Lung (tissue), 11 donors: ENCODE measurements at regions not wholly inside any gene's neighbourhood (a gene's known extent, or its start where the extent isn't known, plus 50 kb on each side); places are given as distances from the start of the nearest gene placed in this dataset.

Source experiments
- ATAC-seq: fragments of 200-7000 bp; cut with Tn5 transposase; one replicate; pipeline ENCODE4 v1.9.1; 2020; ENCODE audit warnings: moderate number of reproducible peaks; ENCODE audit not compliant: insufficient read depth, low FRiP score
- DNase-seq, 3 donors: peaks; one replicate each; pipeline ENCODE4 v3.0.0-alpha.2; 2013 to 2017
- H3K27ac ChIP-seq, 2 donors: one replicate each; pipeline ENCODE4 v1.5.1; 2013; ENCODE audit warnings: mild to moderate bottlenecking in 2 of 2, moderate library complexity in 2 of 2, control low read depth in 1 of 2, inconsistent platforms in 1 of 2, low read depth in 1 of 2, low read length in 1 of 2
- H3K27me3 ChIP-seq, 3 donors: one replicate each; pipeline ENCODE4 v1.5.1; 2013; ENCODE audit warnings: low read length in 2 of 3; ENCODE audit not compliant: control insufficient read depth in 3 of 3, insufficient read depth in 3 of 3
- H3K36me3 ChIP-seq, 4 donors: one replicate each; pipeline ENCODE4 v1.5.1; 2013; ENCODE audit warnings: low read length in 4 of 4, mild to moderate bottlenecking in 1 of 4, moderate library complexity in 1 of 4; ENCODE audit not compliant: control insufficient read depth in 4 of 4, insufficient read depth in 4 of 4
- H3K4me1 ChIP-seq, 5 donors: one replicate each; pipeline ENCODE4 v1.5.1; 2013; ENCODE audit warnings: low read length in 5 of 5, mild to moderate bottlenecking in 2 of 5, moderate library complexity in 1 of 5; ENCODE audit not compliant: control insufficient read depth in 5 of 5, insufficient read depth in 5 of 5
- H3K4me3 ChIP-seq: one replicate; pipeline ENCODE4 v1.5.1; 2013; ENCODE audit warnings: mild to moderate bottlenecking, control low read depth, moderate library complexity
- H3K9ac ChIP-seq, 2 donors: one replicate each; pipeline ENCODE4 v1.5.1; 2013; ENCODE audit warnings: low read length in 2 of 2, control low read depth in 1 of 2; ENCODE audit not compliant: insufficient read depth in 1 of 2
- H3K9me3 ChIP-seq, 4 donors: one replicate each; pipeline ENCODE4 v1.5.1; 2013; ENCODE audit warnings: low read length in 3 of 4, mild to moderate bottlenecking in 1 of 4, moderate library complexity in 1 of 4; ENCODE audit not compliant: control insufficient read depth in 4 of 4, insufficient read depth in 3 of 4
- CTCF ChIP-seq: IDR thresholded peaks from 2 replicates; pipeline ENCODE4 v1.5.1; 2012; ENCODE audit warnings: mild to moderate bottlenecking; ENCODE audit errors: control extremely low read depth, extremely low read depth
- WGBS, 2 donors: extraction: QIAGEN DNeasy Blood & Tissue Kit; methylation state at CpG; one replicate each; pipeline ENCODE4 v1.1.7; 2013; 5-methylcytosine and 5-hydroxymethylcytosine counted together
- donor health status: control.
- donor health status: control.
- donor health status: Bipolar disorder and iron deficiency.
- donor health status: healthy.
- donor health status: DM: yes; HTN: yes; CAD: no.

GRCh38 chr17:79364315-79365094 lies 246.3 kb downstream of the RBFOX3 start:
- WGBS, 2 donors = 79 to 88% methylated on average over 14 of the region's 14 CpGs

GRCh38 chr17:79363552-79364275 lies 247.1 kb downstream of the RBFOX3 start:
- peaks cover 9 to 39% (median 10%) of the 10 kb centered on the region in 3 donors for H3K27me3 ChIP-seq
- no peaks in the 10 kb centered on the region for H3K36me3 ChIP-seq
- no peak overlapping the region for H3K27ac ChIP-seq
- no peaks in the 10 kb centered on the region for H3K4me1 ChIP-seq
- no peak overlapping the region for H3K9ac ChIP-seq
- H3K9me3 ChIP-seq = peaks cover 0 to 8% (median 0%) of the 10 kb centered on the region in 4 donors
- H3K4me3 ChIP-seq = no peak overlapping the region
- no peak for TF ChIP-seq CTCF
- no peak for DNase-seq
- 76 to 86% methylated on average over 16 of the region's 16 CpGs for WGBS, 2 donors
- ATAC-seq = no peak

More at GRCh38 chr17:79364315-79365094, 246.3 kb downstream of the RBFOX3 start:
- Histone ChIP-seq H3K9ac (no peak overlapping the region), H3K36me3 (no peaks in the 10 kb centered on the region), H3K4me3 (no peak overlapping the region), H3K27ac (no peak overlapping the region), H3K27me3 (peaks cover 9 to 39% (median 10%) of the 10 kb centered on the region in 3 donors), H3K9me3 (peaks cover 0 to 8% (median 0%) of the 10 kb centered on the region in 4 donors), H3K4me1 (no peaks in the 10 kb centered on the region)
- DNase-seq (no peak), ATAC-seq (no peak)
- TF ChIP-seq CTCF = no peak

GRCh38 chr17:79362772-79363305 lies 248.0 kb downstream of the RBFOX3 start:
- Histone ChIP-seq H3K27ac (no peak overlapping the region), H3K4me3 (no peak overlapping the region), H3K9me3 (peaks cover 0 to 8% (median 0%) of the 10 kb centered on the region in 4 donors), H3K4me1 (no peaks in the 10 kb centered on the region), H3K36me3 (no peaks in the 10 kb centered on the region), H3K9ac (no peak overlapping the region), H3K27me3 (peaks cover 9 to 39% (median 10%) of the 10 kb centered on the region in 3 donors)
- DNase-seq (no peak), ATAC-seq (no peak)
- 84 to 89% methylated on average over 14 of the region's 14 CpGs for WGBS, 2 donors
- no peak for TF ChIP-seq CTCF
